CD8-positive, alpha-beta memory T cell (primary cell): ENCODE measurements at regions not wholly inside any gene's neighbourhood (a gene's known extent, or its start where the extent isn't known, plus 50 kb on each side); places are given as distances from the start of the nearest gene placed in this dataset.

Experiments
- CTCF ChIA-PET: fragments of 350-600 bp; sonication (Branson Sonifier 250); formaldehyde crosslinking; loops from one replicate; lab custom pipeline; 2021; ENCODE audit warnings: antibody characterized with exemption; lab: Charles Lee
- POLR2A ChIA-PET: fragments of 350-600 bp; sonication (Branson Sonifier 250); formaldehyde crosslinking; loops from one replicate; lab custom pipeline; 2021; ENCODE audit warnings: antibody characterized with exemption; lab: Charles Lee
- DNase-seq, 5 donors: peaks; one replicate each; pipeline versions ENCODE4 v3.0.0 to v3.0.0-alpha.2; 2020 to 2022; ENCODE audit warnings: mixed read lengths in 1 of 5
- H3K27ac ChIP-seq: one replicate; pipeline ENCODE4 v1.7.0; 2013; ENCODE audit warnings: low read depth, mild to moderate bottlenecking, low read length, moderate library complexity
- H3K27me3 ChIP-seq: 2 replicates; pipeline ENCODE4 v1.7.0; 2013; ENCODE audit warnings: low read length, mild to moderate bottlenecking; ENCODE audit not compliant: insufficient read depth, poor library complexity, severe bottlenecking
- H3K36me3 ChIP-seq: 2 replicates; pipeline ENCODE4 v1.7.0; 2013; ENCODE audit warnings: mild to moderate bottlenecking, low read length, moderate library complexity; ENCODE audit not compliant: insufficient read depth
- H3K4me1 ChIP-seq: 2 replicates; pipeline ENCODE4 v1.7.0; 2013; ENCODE audit warnings: mild to moderate bottlenecking, low read length, moderate library complexity; ENCODE audit not compliant: insufficient read depth
- H3K4me3 ChIP-seq: 2 replicates; pipeline ENCODE4 v1.7.0; 2013; ENCODE audit warnings: mild to moderate bottlenecking, low read length
- H3K9me3 ChIP-seq: 2 replicates; pipeline ENCODE4 v1.7.0; 2013; ENCODE audit warnings: mild to moderate bottlenecking, low read length
- H3K27ac Mint-ChIP-seq, 8 donors: one replicate each; pipeline ENCODE4 v1.8.0; 2020 to 2021; ENCODE audit warnings: mixed read lengths in 8 of 8, mild to moderate bottlenecking in 6 of 8, inconsistent platforms in 3 of 8, moderate library complexity in 3 of 8
- H3K27me3 Mint-ChIP-seq, 2 donors: one replicate each; pipeline ENCODE4 v1.8.0; 2020 to 2021; ENCODE audit warnings: mixed read lengths in 2 of 2, mild to moderate bottlenecking in 1 of 2, moderate library complexity in 1 of 2
- H3K36me3 Mint-ChIP-seq, 3 donors: one replicate each; pipeline ENCODE4 v1.8.0; 2020 to 2021; ENCODE audit warnings: mixed read lengths in 3 of 3, inconsistent platforms in 1 of 3, mild to moderate bottlenecking in 1 of 3
- H3K4me1 Mint-ChIP-seq, 3 donors: one replicate each; pipeline ENCODE4 v1.8.0; 2020 to 2021; ENCODE audit warnings: mixed read lengths in 3 of 3, inconsistent platforms in 1 of 3, mild to moderate bottlenecking in 1 of 3
- H3K4me3 Mint-ChIP-seq, 7 donors: one replicate each; pipeline ENCODE4 v1.8.0; 2020 to 2021; ENCODE audit warnings: mixed read lengths in 7 of 7, mild to moderate bottlenecking in 6 of 7, moderate library complexity in 4 of 7, inconsistent platforms in 2 of 7
- H3K9me3 Mint-ChIP-seq, 5 donors: one replicate each; pipeline ENCODE4 v1.8.0; 2020 to 2022; ENCODE audit warnings: mixed read lengths in 5 of 5, mild to moderate bottlenecking in 3 of 5, moderate library complexity in 2 of 5, inconsistent platforms in 1 of 5

- Mint-ChIP-seq H3K27ac (no peak overlapping the region), H3K36me3 (no peaks in the 10 kb centered on the region), H3K4me1 (no peaks in the 10 kb centered on the region), H3K27me3 (no peaks in the 10 kb centered on the region), H3K4me3 (no peak overlapping the region), H3K9me3 (peaks cover 0 to 9% (median 3%) of the 10 kb centered on the region in 5 donors)
- H3K27ac ChIP-seq: no peak overlapping the region
- ChIA-PET CTCF (no interaction called here), POLR2A (no interaction called here)
- H3K27me3 ChIP-seq: no peaks in the 10 kb centered on the region
- DNase-seq: no peak
- H3K9me3 ChIP-seq: no peaks in the 10 kb centered on the region
- H3K4me1 ChIP-seq: no peaks in the 10 kb centered on the region
- H3K4me3 ChIP-seq: no peak overlapping the region
- no peaks in the 10 kb centered on the region for H3K36me3 ChIP-seq
Measured at GRCh38 chr4:41384992-41385391, 128.3 kb downstream of the UCHL1 start.

DNA sequence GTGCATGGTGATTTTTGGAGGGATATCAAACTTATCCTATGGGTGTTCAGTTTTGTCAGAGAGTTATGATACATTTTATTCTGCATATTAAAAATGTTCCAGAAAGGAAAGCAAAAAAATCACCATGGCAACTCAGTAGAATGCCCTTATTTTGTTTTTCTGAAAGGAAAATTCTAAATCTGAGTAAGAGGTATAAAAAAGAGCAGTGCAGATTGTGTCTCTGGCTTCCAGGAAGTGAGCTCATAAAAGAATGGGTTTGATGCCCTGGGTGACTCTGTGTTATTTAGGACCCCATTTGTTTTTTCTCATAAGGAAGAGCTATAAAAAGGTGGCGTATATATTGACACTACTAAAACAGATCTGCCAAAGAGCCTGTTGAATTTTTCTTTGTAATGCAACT is 128.8 kb downstream of the UCHL1 start:
- Mint-ChIP-seq H3K4me3 (no peak overlapping the region), H3K36me3 (no peaks in the 10 kb centered on the region), H3K27me3 (no peaks in the 10 kb centered on the region), H3K4me1 (no peaks in the 10 kb centered on the region), H3K27ac (no peak overlapping the region), H3K9me3 (peaks cover 0 to 9% (median 3%) of the 10 kb centered on the region in 5 donors)
- no peaks in the 10 kb centered on the region for H3K27me3 ChIP-seq
- H3K9me3 ChIP-seq: no peaks in the 10 kb centered on the region
- no peak overlapping the region for H3K27ac ChIP-seq
- H3K36me3 ChIP-seq: no peaks in the 10 kb centered on the region
- no peak for DNase-seq
- POLR2A ChIA-PET: no interaction called here
- no peaks in the 10 kb centered on the region for H3K4me1 ChIP-seq
- CTCF ChIA-PET: no interaction called here
- no peak overlapping the region for H3K4me3 ChIP-seq

DNA sequence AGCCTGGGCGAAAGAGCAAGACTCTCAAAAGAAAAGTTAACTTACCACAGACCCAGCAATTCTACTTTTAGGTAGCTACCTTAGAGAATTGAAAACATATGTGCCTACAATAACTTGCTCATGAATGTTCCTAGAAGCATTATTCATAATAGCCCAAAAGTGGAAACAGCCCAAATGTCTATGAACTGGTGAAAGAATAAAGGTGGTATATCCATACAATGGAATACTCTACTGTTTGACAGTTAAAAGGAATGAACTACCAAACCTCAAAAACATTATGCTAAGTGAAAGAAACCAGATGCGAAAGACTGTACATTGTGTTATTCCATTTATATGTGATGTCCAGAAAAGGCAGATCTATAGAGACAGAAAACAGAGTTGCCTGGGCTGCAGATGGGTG is 131.4 kb downstream of the UCHL1 start:
- Histone ChIP-seq H3K27me3 (no peaks in the 10 kb centered on the region), H3K4me3 (no peak overlapping the region), H3K36me3 (no peaks in the 10 kb centered on the region), H3K27ac (no peak overlapping the region), H3K9me3 (no peaks in the 10 kb centered on the region), H3K4me1 (no peaks in the 10 kb centered on the region)
- no peak for DNase-seq
- Mint-ChIP-seq H3K4me1 (no peaks in the 10 kb centered on the region), H3K27ac (no peak overlapping the region), H3K36me3 (no peaks in the 10 kb centered on the region), H3K9me3 (peaks cover 0 to 5% (median 5%) of the 10 kb centered on the region in 5 donors), H3K4me3 (no peak overlapping the region), H3K27me3 (peaks cover 0 to under 1% of the 10 kb centered on the region in 2 donors)
- ChIA-PET POLR2A (no interaction called here), CTCF (no interaction called here)

- DNase-seq: no peak
- no peaks in the 10 kb centered on the region for H3K36me3 ChIP-seq
- no peak overlapping the region for H3K27ac Mint-ChIP-seq
- CTCF ChIA-PET: interaction anchor here (0.6 kb wide), 1 partner anchor 1789 kb away, joined by 3 read pairs; no protein-coding TSS in a partner anchor
- no peak overlapping the region for H3K4me3 ChIP-seq
- POLR2A ChIA-PET: no interaction called here
- H3K27me3 ChIP-seq: no peaks in the 10 kb centered on the region
- H3K9me3 Mint-ChIP-seq: peaks cover 0 to 5% (median 2%) of the 10 kb centered on the region in 5 donors
- peaks cover 0 to 2% of the 10 kb centered on the region in 2 donors for H3K27me3 Mint-ChIP-seq
- H3K4me1 ChIP-seq: no peaks in the 10 kb centered on the region
- no peaks in the 10 kb centered on the region for H3K4me1 Mint-ChIP-seq
- H3K4me3 Mint-ChIP-seq: no peak overlapping the region
- no peaks in the 10 kb centered on the region for H3K9me3 ChIP-seq
- no peak overlapping the region for H3K27ac ChIP-seq
- H3K36me3 Mint-ChIP-seq: no peaks in the 10 kb centered on the region
Measured at GRCh38 chr4:41389356-41389755, 132.6 kb downstream of the UCHL1 start.

GRCh38 chr4:41390661-41391060 is 133.9 kb downstream of the UCHL1 start:
- Mint-ChIP-seq H3K27ac (no peak overlapping the region), H3K9me3 (peaks cover 0 to 5% (median 0%) of the 10 kb centered on the region in 5 donors), H3K27me3 (peaks cover 0 to 2% of the 10 kb centered on the region in 2 donors), H3K36me3 (no peaks in the 10 kb centered on the region), H3K4me3 (no peak overlapping the region), H3K4me1 (no peaks in the 10 kb centered on the region)
- no peak overlapping the region for H3K4me3 ChIP-seq
- CTCF ChIA-PET: no interaction called here
- DNase-seq: no peak
- H3K9me3 ChIP-seq: no peaks in the 10 kb centered on the region
- H3K4me1 ChIP-seq: no peaks in the 10 kb centered on the region
- POLR2A ChIA-PET: no interaction called here
- H3K36me3 ChIP-seq: no peaks in the 10 kb centered on the region
- no peaks in the 10 kb centered on the region for H3K27me3 ChIP-seq
- no peak overlapping the region for H3K27ac ChIP-seq

GRCh38 chr4:41391271-41391670 is 134.5 kb downstream of the UCHL1 start:
- Mint-ChIP-seq H3K4me1 (no peaks in the 10 kb centered on the region), H3K36me3 (no peaks in the 10 kb centered on the region), H3K27ac (no peak overlapping the region), H3K9me3 (peaks cover 0 to 5% (median 0%) of the 10 kb centered on the region in 5 donors), H3K4me3 (no peak overlapping the region), H3K27me3 (peaks cover 0 to 3% of the 10 kb centered on the region in 2 donors)
- Histone ChIP-seq H3K4me1 (no peaks in the 10 kb centered on the region), H3K9me3 (no peaks in the 10 kb centered on the region), H3K36me3 (no peaks in the 10 kb centered on the region), H3K27me3 (no peaks in the 10 kb centered on the region), H3K27ac (no peak overlapping the region), H3K4me3 (no peak overlapping the region)
- no peak for DNase-seq
- ChIA-PET POLR2A (no interaction called here), CTCF (no interaction called here)

GRCh38 chr4:41394481-41394894 is 137.8 kb downstream of the UCHL1 start:
- no peak overlapping the region for H3K4me3 ChIP-seq
- Mint-ChIP-seq H3K27me3 (peaks cover 0 to 3% of the 10 kb centered on the region in 2 donors), H3K36me3 (no peaks in the 10 kb centered on the region), H3K27ac (no peak overlapping the region), H3K4me1 (no peaks in the 10 kb centered on the region), H3K4me3 (no peak overlapping the region), H3K9me3 (peaks cover 0 to 5% (median 0%) of the 10 kb centered on the region in 5 donors)
- no peaks in the 10 kb centered on the region for H3K27me3 ChIP-seq
- POLR2A ChIA-PET: no interaction called here
- H3K4me1 ChIP-seq: no peaks in the 10 kb centered on the region
- no peak overlapping the region for H3K27ac ChIP-seq
- CTCF ChIA-PET: no interaction called here
- no peaks in the 10 kb centered on the region for H3K36me3 ChIP-seq
- H3K9me3 ChIP-seq: no peaks in the 10 kb centered on the region
- no peak for DNase-seq

GRCh38 chr4:41396214-41396613 is 139.5 kb downstream of the UCHL1 start:
- no peaks in the 10 kb centered on the region for H3K36me3 ChIP-seq

DNA sequence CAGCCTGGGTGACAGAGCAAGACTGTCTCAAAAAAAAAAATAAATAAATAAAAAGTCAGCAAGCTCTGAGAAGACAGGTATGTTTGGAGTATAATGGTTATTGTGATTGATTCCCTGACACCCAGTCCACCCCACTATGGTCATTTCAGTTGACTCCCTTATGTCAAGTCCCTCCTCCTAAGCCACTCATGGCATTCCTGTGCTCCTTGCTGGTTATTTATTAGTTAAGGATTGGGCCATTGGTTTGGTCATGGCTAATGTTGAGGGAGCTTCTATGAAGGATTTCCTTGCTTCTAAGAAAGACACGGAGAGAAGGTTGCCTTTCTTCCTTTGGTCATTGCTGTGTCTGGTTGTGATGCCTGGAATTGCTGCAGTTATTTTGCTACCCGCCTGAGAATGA is 140.1 kb downstream of the UCHL1 start:
- Mint-ChIP-seq H3K4me1 (no peaks in the 10 kb centered on the region), H3K27ac (no peak overlapping the region), H3K9me3 (peaks cover 0 to 4% (median 0%) of the 10 kb centered on the region in 5 donors), H3K36me3 (no peaks in the 10 kb centered on the region), H3K4me3 (no peak overlapping the region), H3K27me3 (peaks cover 0 to 3% of the 10 kb centered on the region in 2 donors)
- no peak overlapping the region for H3K27ac ChIP-seq
- ChIA-PET CTCF (no interaction called here), POLR2A (no interaction called here)
- no peak for DNase-seq
- H3K4me3 ChIP-seq: no peak overlapping the region
- H3K4me1 ChIP-seq: no peaks in the 10 kb centered on the region
- no peaks in the 10 kb centered on the region for H3K27me3 ChIP-seq
- H3K36me3 ChIP-seq: no peaks in the 10 kb centered on the region
- no peaks in the 10 kb centered on the region for H3K9me3 ChIP-seq

More at GRCh38 chr4:41396214-41396613, 139.5 kb downstream of the UCHL1 start:
- H3K4me1 ChIP-seq: no peaks in the 10 kb centered on the region
- POLR2A ChIA-PET: no interaction called here
- peaks cover 0 to 3% of the 10 kb centered on the region in 2 donors for H3K27me3 Mint-ChIP-seq
- no peaks in the 10 kb centered on the region for H3K9me3 ChIP-seq
- H3K4me3 ChIP-seq: no peak overlapping the region
- H3K4me3 Mint-ChIP-seq: no peak overlapping the region
- H3K9me3 Mint-ChIP-seq: peaks cover 0 to 4% (median 0%) of the 10 kb centered on the region in 5 donors
- no peaks in the 10 kb centered on the region for H3K27me3 ChIP-seq
- no peaks in the 10 kb centered on the region for H3K36me3 Mint-ChIP-seq
- H3K4me1 Mint-ChIP-seq: no peaks in the 10 kb centered on the region
- DNase-seq: no peak
- no peak overlapping the region for H3K27ac Mint-ChIP-seq
- H3K27ac ChIP-seq: no peak overlapping the region
- CTCF ChIA-PET: no interaction called here
